Spleen (tissue), 11 donors: ENCODE measurements at regions not wholly inside any gene's neighbourhood (a gene's known extent, or its start where the extent isn't known, plus 50 kb on each side); places are given as distances from the start of the nearest gene placed in this dataset.

Experiments used
- DNase-seq: peaks from one replicate; pipeline ENCODE4 v3.0.0-alpha.2; 2020
- H3K27ac ChIP-seq, 8 donors: fragments of 200-600 bp; sonication (generic) in 7 of 8; 1 replicate in 4 of 8; 2 replicates in 4 of 8; pipeline versions ENCODE4 v1.5.0 to v1.8.0; 2016 to 2021; ENCODE audit warnings: inconsistent platforms in 4 of 8, mild to moderate bottlenecking in 4 of 8, moderate library complexity in 1 of 8
- H3K27me3 ChIP-seq, 7 donors: fragments of 200-600 bp; sonication (generic) in 6 of 7; replicated peaks in 1 of 7; 1 replicate in 4 of 7; 2 replicates in 3 of 7; pipeline versions ENCODE4 v1.5.0 to v1.8.0; 2016 to 2021; ENCODE audit warnings: inconsistent platforms in 3 of 7, mild to moderate bottlenecking in 1 of 7
- H3K36me3 ChIP-seq, 6 donors: fragments of 200-600 bp; sonication (generic) in 5 of 6; 1 replicate in 4 of 6; 2 replicates in 2 of 6; pipeline versions ENCODE4 v1.5.0 to v1.8.0; 2016 to 2021; ENCODE audit warnings: inconsistent platforms in 2 of 6
- H3K4me1 ChIP-seq, 6 donors: fragments of 200-600 bp; sonication (generic) in 5 of 6; 1 replicate in 3 of 6; 2 replicates in 3 of 6; pipeline versions ENCODE4 v1.5.0 to v1.8.0; 2016 to 2021; ENCODE audit warnings: inconsistent platforms in 3 of 6
- H3K4me3 ChIP-seq, 8 donors: fragments of 200-600 bp; sonication (generic) in 7 of 8; 1 replicate in 4 of 8; 2 replicates in 4 of 8; pipeline versions ENCODE4 v1.5.0 to v1.8.0; 2016 to 2021; ENCODE audit warnings: inconsistent platforms in 4 of 8, mild to moderate bottlenecking in 4 of 8, moderate library complexity in 2 of 8
- H3K9me3 ChIP-seq, 8 donors: fragments of 200-600 bp; sonication (generic) in 7 of 8; 1 replicate in 4 of 8; 2 replicates in 4 of 8; pipeline versions ENCODE4 v1.5.0 to v1.8.0; 2016 to 2021; ENCODE audit warnings: inconsistent platforms in 4 of 8
- POLR2A ChIP-seq, 3 donors: fragments of 450-650 bp; IDR thresholded peaks; one replicate each; pipeline ENCODE4 v1.5.1; 2017; ENCODE audit warnings: antibody characterized with exemption in 3 of 3, mild to moderate bottlenecking in 1 of 3
- POLR2AphosphoS5 ChIP-seq, 3 donors: sonication (generic); formaldehyde crosslinking; IDR thresholded peaks; one replicate each; pipeline ENCODE4 v1.5.1; 2017; ENCODE audit warnings: antibody characterized with exemption in 3 of 3
- WGBS, 5 donors: extraction: QIAGEN DNeasy Blood & Tissue Kit in 3 of 5; methylation state at CpG; one replicate each; pipeline versions ENCODE4 v1.1.5 to v1.1.7; 2013 to 2018; 5-methylcytosine and 5-hydroxymethylcytosine counted together
- intact Hi-C: fragments of 100-400 bp; cut with DNase I; formaldehyde crosslinking; loops from one replicate; pipeline ENCODE4 v1.15.0; 2023; ENCODE audit warnings: low total_unique reads
- TF ChIP-seq, protein P1 (sequence below), 11 experiments: fragments of 200-600 bp in 7 of 11; fragments of 450-650 bp in 4 of 11; sonication (generic) in 4 of 11; IDR thresholded peaks in 8 of 11; conservative IDR thresholded peaks in 3 of 11; 1 replicate in 7 of 11; 2 replicates in 4 of 11; pipeline versions ENCODE4 v1.4.0 to v1.8.0; 2016 to 2021; ENCODE audit warnings: antibody characterized with exemption in 11 of 11, inconsistent platforms in 4 of 11, mild to moderate bottlenecking in 1 of 11
- donor health status: healthy with polysubstance abuse.
- donor health status: DM: no; HTN: no; CAD: no; lungs with moderate emphysema.
- donor health status: DM: no; HTN: no; CAD: no.
- donor health status: Bipolar disorder and iron deficiency.
- donor health status: healthy.
- donor health status: DM: no; HTN: no; CAD: no.
- donor health status: DM: yes; HTN: yes; CAD: no.

DNA sequence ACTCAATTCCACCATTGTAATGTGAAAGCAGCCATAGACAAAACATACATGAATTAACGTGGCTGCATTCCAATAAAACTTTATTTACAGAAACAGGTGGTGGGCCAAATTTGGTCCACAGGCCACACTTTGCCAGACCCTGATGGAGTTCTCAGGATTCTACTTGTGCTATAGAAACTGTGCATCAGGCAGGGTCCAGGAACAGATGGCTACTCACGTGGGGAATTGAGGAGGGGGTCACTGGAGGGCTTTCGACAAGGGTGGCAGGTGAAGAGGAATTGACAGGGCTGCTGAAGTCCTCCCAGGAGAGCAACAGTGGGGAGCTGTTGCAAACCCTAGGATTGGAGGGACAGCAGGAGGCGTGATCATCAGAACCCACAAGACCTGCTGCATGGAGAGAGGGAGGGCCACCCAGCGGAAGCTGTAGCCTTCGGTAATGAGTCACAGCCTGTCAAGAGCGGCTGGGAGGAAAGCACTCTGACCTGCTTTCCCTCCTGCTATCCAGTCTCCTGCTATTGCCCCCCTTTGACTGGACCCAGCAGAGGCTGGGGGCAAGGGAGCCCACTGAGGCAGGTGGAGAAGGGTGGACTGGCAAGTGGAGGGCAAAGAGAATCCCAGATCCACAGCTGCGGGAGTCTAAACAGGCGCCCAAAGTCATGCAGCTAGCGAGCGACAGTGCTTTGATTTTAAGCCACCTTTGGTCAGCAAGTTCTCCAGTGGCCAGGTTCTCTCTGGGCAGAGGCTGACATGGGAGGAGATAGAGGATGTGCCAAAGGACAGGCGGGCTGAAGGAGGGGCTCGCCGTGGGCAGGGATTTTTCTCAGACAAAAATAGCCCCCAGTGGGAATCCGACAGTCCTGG, 138.3 kb upstream of the SMIM23 start:
- Histone ChIP-seq H3K27ac (peak overlapping the region in 1 of 8 donors; percentile 17), H3K36me3 (no peaks in the 10 kb centered on the region), H3K4me1 (peaks cover 0 to 15% (median 0%) of the 10 kb centered on the region in 6 donors), H3K27me3 (peaks cover 0 to 16% (median 0%) of the 10 kb centered on the region in 7 donors), H3K4me3 (no peak overlapping the region), H3K9me3 (no peaks in the 10 kb centered on the region)
- no peak for DNase-seq
- intact Hi-C loops, result no loop called here
- TF ChIP-seq, protein P1, sequence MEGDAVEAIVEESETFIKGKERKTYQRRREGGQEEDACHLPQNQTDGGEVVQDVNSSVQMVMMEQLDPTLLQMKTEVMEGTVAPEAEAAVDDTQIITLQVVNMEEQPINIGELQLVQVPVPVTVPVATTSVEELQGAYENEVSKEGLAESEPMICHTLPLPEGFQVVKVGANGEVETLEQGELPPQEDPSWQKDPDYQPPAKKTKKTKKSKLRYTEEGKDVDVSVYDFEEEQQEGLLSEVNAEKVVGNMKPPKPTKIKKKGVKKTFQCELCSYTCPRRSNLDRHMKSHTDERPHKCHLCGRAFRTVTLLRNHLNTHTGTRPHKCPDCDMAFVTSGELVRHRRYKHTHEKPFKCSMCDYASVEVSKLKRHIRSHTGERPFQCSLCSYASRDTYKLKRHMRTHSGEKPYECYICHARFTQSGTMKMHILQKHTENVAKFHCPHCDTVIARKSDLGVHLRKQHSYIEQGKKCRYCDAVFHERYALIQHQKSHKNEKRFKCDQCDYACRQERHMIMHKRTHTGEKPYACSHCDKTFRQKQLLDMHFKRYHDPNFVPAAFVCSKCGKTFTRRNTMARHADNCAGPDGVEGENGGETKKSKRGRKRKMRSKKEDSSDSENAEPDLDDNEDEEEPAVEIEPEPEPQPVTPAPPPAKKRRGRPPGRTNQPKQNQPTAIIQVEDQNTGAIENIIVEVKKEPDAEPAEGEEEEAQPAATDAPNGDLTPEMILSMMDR (IDR thresholded peaks at IDR 0.05 in 8 of 11, conservative IDR thresholded peaks at IDR 0.05 in 3 of 11), result no peak
- peak in 2 of 3 donors; percentile 11 to 24 for TF ChIP-seq POLR2AphosphoS5 (IDR thresholded peaks at IDR 0.05)
- WGBS, 5 donors, result 63 to 74% (median 70%) methylated on average over 14 to 15 of the region's 15 CpGs

DNA sequence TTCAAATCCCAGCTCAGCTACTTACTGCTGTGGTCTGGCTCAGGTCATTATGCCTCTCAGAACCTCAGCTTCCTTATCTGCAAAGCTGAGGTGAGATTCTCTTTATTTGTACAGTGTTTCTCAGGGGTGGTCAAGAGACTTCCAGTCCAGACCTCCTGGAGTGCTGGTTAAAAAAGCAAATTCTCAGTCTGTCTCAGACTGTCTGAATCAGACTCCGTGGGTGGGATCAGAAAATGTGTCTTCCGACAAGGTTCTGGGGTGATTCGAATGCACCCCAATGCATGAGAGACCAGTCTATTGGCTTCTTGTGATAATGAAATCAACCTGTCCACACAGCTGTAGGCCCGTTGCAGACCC, 137.7 kb upstream of the SMIM23 start:
- Histone ChIP-seq H3K9me3 (no peaks in the 10 kb centered on the region), H3K27me3 (peaks cover 0 to 21% (median 0%) of the 10 kb centered on the region in 7 donors), H3K4me1 (peaks cover 0 to 15% (median 0%) of the 10 kb centered on the region in 6 donors), H3K36me3 (no peaks in the 10 kb centered on the region), H3K4me3 (no peak overlapping the region), H3K27ac (peak overlapping the region in 1 of 8 donors; percentile 17)
- intact Hi-C loops, result no loop called here
- WGBS, 5 donors, result 71 to 96% (median 87%) methylated on average over 4 of the region's 4 CpGs
- no peak for DNase-seq
- TF ChIP-seq POLR2AphosphoS5 (IDR thresholded peaks at IDR 0.05) (no peak), POLR2A (IDR thresholded peaks at IDR 0.05) (no peak)
- TF ChIP-seq, protein P1 (IDR thresholded peaks at IDR 0.05 in 8 of 11, conservative IDR thresholded peaks at IDR 0.05 in 3 of 11), result no peak

DNA sequence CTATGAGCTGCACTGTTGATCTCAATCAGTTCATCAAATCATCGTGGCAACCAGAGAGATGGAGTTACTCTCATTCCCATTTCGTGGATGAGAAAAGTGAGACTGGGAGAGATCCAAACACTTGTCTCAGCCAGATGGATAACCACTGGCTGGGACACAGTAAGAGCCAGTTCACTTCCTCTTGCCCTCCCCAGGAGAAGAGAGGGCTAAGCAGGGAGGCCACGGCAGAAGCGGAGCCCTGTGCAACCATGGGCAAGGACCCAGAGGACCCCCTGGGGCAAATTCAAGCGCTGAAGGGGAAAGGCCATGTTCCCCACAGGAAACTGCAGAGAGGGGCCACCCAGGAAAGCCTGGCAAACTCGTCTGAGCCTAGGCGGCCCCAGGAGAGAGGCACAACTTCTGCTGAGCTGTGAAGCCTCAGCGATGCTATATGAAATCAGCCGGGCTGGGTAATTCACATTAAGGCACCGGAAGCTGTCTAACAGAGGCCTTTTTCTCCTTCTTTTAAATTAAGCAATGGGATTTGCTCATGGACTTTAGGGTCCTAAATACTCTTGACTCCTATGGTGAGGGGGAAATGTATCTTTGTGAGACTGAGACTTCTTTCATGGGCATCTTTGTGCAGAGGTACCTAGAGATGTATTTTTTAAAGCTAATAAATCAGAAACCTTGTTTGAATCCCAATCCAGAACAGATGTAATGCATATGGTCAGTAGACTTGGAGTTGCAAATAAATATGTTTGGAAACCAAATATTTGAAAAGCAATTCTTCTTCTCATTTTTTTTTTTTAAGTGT, 137.1 kb upstream of the SMIM23 start:
- 60 to 71% (median 62%) methylated on average over 10 of the region's 10 CpGs for WGBS, 5 donors
- Histone ChIP-seq H3K27ac (no peak overlapping the region), H3K36me3 (no peaks in the 10 kb centered on the region), H3K27me3 (peaks cover 0 to 21% (median 0%) of the 10 kb centered on the region in 7 donors), H3K4me1 (peaks cover 0 to 15% (median 0%) of the 10 kb centered on the region in 6 donors), H3K4me3 (no peak overlapping the region), H3K9me3 (no peaks in the 10 kb centered on the region)
- intact Hi-C loops, result no loop called here
- no peak for DNase-seq
- TF ChIP-seq POLR2AphosphoS5 (IDR thresholded peaks at IDR 0.05) (no peak), POLR2A (IDR thresholded peaks at IDR 0.05) (no peak)
- TF ChIP-seq, protein P1 (IDR thresholded peaks at IDR 0.05 in 8 of 11, conservative IDR thresholded peaks at IDR 0.05 in 3 of 11), result no peak

DNA sequence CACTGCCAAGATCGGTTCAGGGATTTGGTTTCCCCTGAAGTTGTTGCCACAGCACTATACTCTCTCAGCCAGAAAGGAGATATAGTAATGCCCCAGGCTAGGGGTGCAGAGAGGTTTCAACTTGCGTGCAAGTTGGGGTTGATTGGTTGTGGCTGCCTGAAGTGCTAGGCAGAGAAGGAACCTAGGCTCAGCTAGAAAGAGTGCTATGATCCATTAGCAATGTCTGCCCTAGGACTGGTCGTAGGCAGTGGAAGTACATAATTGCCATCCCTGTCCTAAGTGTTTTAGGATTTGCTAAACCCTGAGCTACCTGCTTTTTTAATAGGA, 136.6 kb upstream of the SMIM23 start:
- H3K27me3 ChIP-seq, result peaks cover 0 to 21% (median 0%) of the 10 kb centered on the region in 7 donors
- H3K4me3 ChIP-seq, result no peak overlapping the region
- no peaks in the 10 kb centered on the region for H3K36me3 ChIP-seq
- H3K9me3 ChIP-seq, result peaks cover 0 to 1% (median 0%) of the 10 kb centered on the region in 8 donors
- no peak for TF ChIP-seq POLR2A (IDR thresholded peaks at IDR 0.05)
- TF ChIP-seq POLR2AphosphoS5 (IDR thresholded peaks at IDR 0.05), result no peak
- TF ChIP-seq, protein P1 (IDR thresholded peaks at IDR 0.05 in 8 of 11, conservative IDR thresholded peaks at IDR 0.05 in 3 of 11), result no peak
- DNase-seq, result no peak
- 79 to 89% (median 79%) methylated on average over 3 of the region's 3 CpGs for WGBS, 5 donors
- H3K27ac ChIP-seq, result no peak overlapping the region
- H3K4me1 ChIP-seq, result peaks cover 0 to 15% (median 0%) of the 10 kb centered on the region in 6 donors
- intact Hi-C loops, result no loop called here
